Panc1 (cell line): ENCODE measurements at regions not wholly inside any gene's neighbourhood (a gene's known extent, or its start where the extent isn't known, plus 50 kb on each side); places are given as distances from the start of the nearest gene placed in this dataset.

Source experiments
- CTCF ChIP-seq: fragments of 450-650 bp; IDR thresholded peaks from 2 replicates; pipeline ENCODE4 v1.5.1; 2017; ENCODE audit warnings: mild to moderate bottlenecking
- POLR2AphosphoS5 ChIP-seq: IDR thresholded peaks from 2 replicates; pipeline ENCODE4 v1.6.1; 2012; ENCODE audit warnings: mild to moderate bottlenecking, low read depth, low read length, moderate library complexity
- SIN3A ChIP-seq: IDR thresholded peaks from 2 replicates; pipeline ENCODE4 v1.6.1; 2012; ENCODE audit warnings: low read depth, mild to moderate bottlenecking, low read length, moderate library complexity, borderline replicate concordance; ENCODE audit not compliant: insufficient read depth
- TCF7L2 ChIP-seq: IDR thresholded peaks from 2 replicates; pipeline ENCODE4 v1.6.1; 2011; ENCODE audit warnings: mild to moderate bottlenecking, low read depth, low read length, inconsistent platforms
- TF ChIP-seq, protein P1 (sequence below), 2 experiments: IDR thresholded peaks; 2 replicates each; pipeline ENCODE4 v1.6.1; 2011 to 2012; ENCODE audit warnings: low read depth in 2 of 2, control low read depth in 1 of 2, low read length in 1 of 2, mild to moderate bottlenecking in 1 of 2, moderate library complexity in 1 of 2; ENCODE audit not compliant: insufficient read depth in 1 of 2

- no peak for TF ChIP-seq CTCF
- TF ChIP-seq POLR2AphosphoS5, result no peak
- TF ChIP-seq, protein P1, sequence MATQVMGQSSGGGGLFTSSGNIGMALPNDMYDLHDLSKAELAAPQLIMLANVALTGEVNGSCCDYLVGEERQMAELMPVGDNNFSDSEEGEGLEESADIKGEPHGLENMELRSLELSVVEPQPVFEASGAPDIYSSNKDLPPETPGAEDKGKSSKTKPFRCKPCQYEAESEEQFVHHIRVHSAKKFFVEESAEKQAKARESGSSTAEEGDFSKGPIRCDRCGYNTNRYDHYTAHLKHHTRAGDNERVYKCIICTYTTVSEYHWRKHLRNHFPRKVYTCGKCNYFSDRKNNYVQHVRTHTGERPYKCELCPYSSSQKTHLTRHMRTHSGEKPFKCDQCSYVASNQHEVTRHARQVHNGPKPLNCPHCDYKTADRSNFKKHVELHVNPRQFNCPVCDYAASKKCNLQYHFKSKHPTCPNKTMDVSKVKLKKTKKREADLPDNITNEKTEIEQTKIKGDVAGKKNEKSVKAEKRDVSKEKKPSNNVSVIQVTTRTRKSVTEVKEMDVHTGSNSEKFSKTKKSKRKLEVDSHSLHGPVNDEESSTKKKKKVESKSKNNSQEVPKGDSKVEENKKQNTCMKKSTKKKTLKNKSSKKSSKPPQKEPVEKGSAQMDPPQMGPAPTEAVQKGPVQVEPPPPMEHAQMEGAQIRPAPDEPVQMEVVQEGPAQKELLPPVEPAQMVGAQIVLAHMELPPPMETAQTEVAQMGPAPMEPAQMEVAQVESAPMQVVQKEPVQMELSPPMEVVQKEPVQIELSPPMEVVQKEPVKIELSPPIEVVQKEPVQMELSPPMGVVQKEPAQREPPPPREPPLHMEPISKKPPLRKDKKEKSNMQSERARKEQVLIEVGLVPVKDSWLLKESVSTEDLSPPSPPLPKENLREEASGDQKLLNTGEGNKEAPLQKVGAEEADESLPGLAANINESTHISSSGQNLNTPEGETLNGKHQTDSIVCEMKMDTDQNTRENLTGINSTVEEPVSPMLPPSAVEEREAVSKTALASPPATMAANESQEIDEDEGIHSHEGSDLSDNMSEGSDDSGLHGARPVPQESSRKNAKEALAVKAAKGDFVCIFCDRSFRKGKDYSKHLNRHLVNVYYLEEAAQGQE (IDR thresholded peaks at IDR 0.05; ENCODE audit: insufficient read depth in 1 of 2, low read depth in 2 of 2, low read length in 1 of 2), result no peak
- TF ChIP-seq SIN3A, result no peak
- TF ChIP-seq TCF7L2, result no peak
Observed at GRCh38 chr2:5144159-5144558, 548.0 kb upstream of the SOX11 start.
